Endothelial cell of umbilical vein (primary cell): ENCODE measurements at regions not wholly inside any gene's neighbourhood (a gene's known extent, or its start where the extent isn't known, plus 50 kb on each side); places are given as distances from the start of the nearest gene placed in this dataset.

Experiments
- BruUV-seq: library from RNA; stranded (reverse); fragments of 400-500 nt; replicated peaks from 2 replicates; lab custom pipeline; 2021; lab: Mats Ljungman, UMichigan
- CTCF ChIA-PET: fragments of 300-600, 350-600 bp; sonication (Branson Sonifier 250); formaldehyde crosslinking; loops from one replicate; lab custom pipeline; 2021; ENCODE audit warnings: antibody characterized with exemption, inconsistent platforms; lab: Charles Lee
- POLR2A ChIA-PET: fragments of 300-600, 350-600 bp; sonication (Branson Sonifier 250); formaldehyde crosslinking; loops from one replicate; lab custom pipeline; 2021; ENCODE audit warnings: antibody characterized with exemption, inconsistent platforms; lab: Charles Lee
- DNase-seq: peaks from one replicate; pipeline ENCODE4 v3.0.0-alpha.2; 2011; ENCODE audit warnings: low read depth, low spot score
- FAIRE-seq: peaks from 2 replicates; lab custom pipeline; 2011; peaks lifted over from hg19 to GRCh38; lab: Jason Lieb, UNC
- H2AFZ ChIP-seq: 2 replicates; pipeline ENCODE4 v1.6.0; 2012; ENCODE audit warnings: low read depth, low read length, control low read depth, inconsistent platforms
- H3K27ac ChIP-seq: 2 replicates; pipeline ENCODE4 v1.5.1; 2011; ENCODE audit warnings: low read depth, mild to moderate bottlenecking, control low read depth, low read length, moderate library complexity; ENCODE audit not compliant: insufficient read depth
- H3K27me3 ChIP-seq, 2 experiments: 2 replicates each; pipeline versions ENCODE4 v1.6.0 to v1.6.1; 2011; ENCODE audit warnings: low read length in 2 of 2, mixed read lengths in 1 of 2; ENCODE audit not compliant: control insufficient read depth in 2 of 2, insufficient read depth in 2 of 2
- H3K36me3 ChIP-seq, 2 experiments: 2 replicates in 1 of 2; 3 replicates in 1 of 2; pipeline ENCODE4 v1.5.1; 2011; ENCODE audit warnings: low read length in 2 of 2, mild to moderate bottlenecking in 1 of 2, moderate library complexity in 1 of 2; ENCODE audit not compliant: control insufficient read depth in 2 of 2, insufficient read depth in 2 of 2; ENCODE audit errors: extremely low read depth in 1 of 2
- H3K4me1 ChIP-seq: 3 replicates; pipeline ENCODE4 v1.5.1; 2011; ENCODE audit warnings: mild to moderate bottlenecking, low read length; ENCODE audit not compliant: control insufficient read depth, insufficient read depth; ENCODE audit errors: extremely low read depth
- H3K4me2 ChIP-seq: 2 replicates; pipeline ENCODE4 v1.6.1; 2011; ENCODE audit warnings: low read length, control low read depth, mixed read lengths; ENCODE audit not compliant: insufficient read depth
- H3K4me3 ChIP-seq, 3 experiments: fragments of 200-600 bp in 1 of 3; sonication (generic), shearing (Covaris generic) in 1 of 3; replicated peaks in 1 of 3; 2 replicates each; pipeline ENCODE4 v1.5.1; 2011 to 2016; ENCODE audit warnings: control low read depth in 3 of 3, low read length in 3 of 3, mild to moderate bottlenecking in 2 of 3, inconsistent platforms in 1 of 3, low read depth in 1 of 3, moderate library complexity in 1 of 3; ENCODE audit not compliant: insufficient read depth in 1 of 3
- H3K79me2 ChIP-seq: 2 replicates; pipeline ENCODE4 v1.6.0; 2012; ENCODE audit warnings: low read length, inconsistent platforms; ENCODE audit not compliant: control insufficient read depth, insufficient read depth
- H3K9ac ChIP-seq: replicated peaks from 2 replicates; pipeline ENCODE3; 2011; ENCODE audit warnings: low read length, control low read depth; ENCODE audit not compliant: insufficient read depth; ENCODE audit errors: extremely low read depth
- H3K9me1 ChIP-seq: replicated peaks from 3 replicates; pipeline ENCODE4 v1.6.0; 2011; ENCODE audit warnings: mild to moderate bottlenecking, low read length; ENCODE audit not compliant: control insufficient read depth, insufficient read depth; ENCODE audit errors: extremely low read depth
- H3K9me3 ChIP-seq: replicated peaks from 2 replicates; pipeline ENCODE4 v1.5.1; 2012; ENCODE audit warnings: low read length, inconsistent platforms; ENCODE audit not compliant: control insufficient read depth, insufficient read depth
- H4K20me1 ChIP-seq: replicated peaks from 2 replicates; pipeline ENCODE3; 2011; ENCODE audit warnings: mild to moderate bottlenecking, low read length; ENCODE audit not compliant: control insufficient read depth, insufficient read depth; ENCODE audit errors: extremely low read depth
- CTCF ChIP-seq, 2 donors: IDR thresholded peaks; 1 replicate in 1 of 2; 2 replicates in 1 of 2; pipeline ENCODE4 v1.5.1; 2011; ENCODE audit warnings: low read length in 2 of 2, mild to moderate bottlenecking in 2 of 2, moderate library complexity in 2 of 2, control low read depth in 1 of 2, inconsistent platforms in 1 of 2, low read depth in 1 of 2; ENCODE audit not compliant: insufficient read depth in 1 of 2; ENCODE audit errors: extremely low read depth in 1 of 2
- EZH2 ChIP-seq: IDR thresholded peaks from 2 replicates; pipeline ENCODE4 v1.6.1; 2012; ENCODE audit warnings: borderline replicate concordance, low read depth, mild to moderate bottlenecking, moderate library complexity, low read length, inconsistent platforms; ENCODE audit not compliant: severe bottlenecking
- FOS ChIP-seq: IDR thresholded peaks from 2 replicates; pipeline ENCODE4 v1.6.1; 2011; ENCODE audit warnings: mild to moderate bottlenecking, low read length, moderate library complexity, borderline replicate concordance; ENCODE audit not compliant: insufficient read depth
- GATA2 ChIP-seq: IDR thresholded peaks from 2 replicates; pipeline ENCODE4 v1.7.0; 2011; ENCODE audit warnings: low read depth, mild to moderate bottlenecking, moderate library complexity, mixed read lengths, low read length; ENCODE audit not compliant: insufficient read length, insufficient read depth
- JUN ChIP-seq: IDR thresholded peaks from 2 replicates; pipeline ENCODE4 v1.6.1; 2011; ENCODE audit warnings: borderline replicate concordance, low read depth; ENCODE audit not compliant: insufficient read length, insufficient read depth
- MAX ChIP-seq: IDR thresholded peaks from 2 replicates; pipeline ENCODE4 v1.6.1; 2011; ENCODE audit not compliant: insufficient read depth, insufficient read length
- MYC ChIP-seq: IDR thresholded peaks from one replicate; pipeline ENCODE4 v1.6.1; 2011; ENCODE audit warnings: mild to moderate bottlenecking, low read depth, low read length
- POLR2A ChIP-seq: IDR thresholded peaks from 2 replicates; pipeline ENCODE4 v1.6.1; 2012; ENCODE audit warnings: low read depth, mild to moderate bottlenecking, control low read depth, low read length
- POLR2AphosphoS5 ChIP-seq: IDR thresholded peaks from 2 replicates; pipeline ENCODE4 v1.6.1; 2012; ENCODE audit warnings: low read depth, mild to moderate bottlenecking, control low read depth, low read length, moderate library complexity; ENCODE audit not compliant: insufficient read depth
- dilution Hi-C: fragments of 300-500 bp; cut with MboI; formaldehyde crosslinking; loops from one replicate; pipeline ENCODE4 v1.15.0; 2019; ENCODE audit warnings: low sequenced_read_pairs; ENCODE audit not compliant: extremely low pct_ligation_motif_present
- intact Hi-C: fragments of 100-400 bp; cut with micrococcal nuclease; formaldehyde crosslinking; loops from one replicate; pipeline ENCODE4 v1.10.0; 2022

- CTCF ChIA-PET: no interaction called here
- BruUV-seq: no TSS peak
- Histone ChIP-seq H3K27ac (no peak overlapping the region), H4K20me1 (no peaks in the 10 kb centered on the region), H3K9ac (no peak overlapping the region), H3K4me3 (no peak overlapping the region), H3K4me2 (no peak overlapping the region), H3K4me1 (no peaks in the 10 kb centered on the region), H3K9me3 (no peaks in the 10 kb centered on the region), H3K9me1 (no peaks in the 10 kb centered on the region), H2AFZ (no peak overlapping the region), H3K27me3 (peaks cover 0 to 1% of the 10 kb centered on the region in 2 experiments), H3K36me3 (no peaks in the 10 kb centered on the region), H3K79me2 (no peaks in the 10 kb centered on the region)
- dilution Hi-C loops: no loop called here
- no peak for TF ChIP-seq GATA2
- TF ChIP-seq POLR2A: no peak
- no peak for TF ChIP-seq MYC
- no peak for TF ChIP-seq CTCF (IDR thresholded peaks at IDR 0.05; ENCODE audit: extremely low read depth in 1 of 2, insufficient read depth in 1 of 2, low read depth in 1 of 2, low read length in 2 of 2)
- no peak for TF ChIP-seq POLR2AphosphoS5
- no peak for TF ChIP-seq EZH2
- TF ChIP-seq MAX: no peak
- no peak for TF ChIP-seq FOS
- TF ChIP-seq JUN: no peak
- no peak for FAIRE-seq
- POLR2A ChIA-PET: no interaction called here
- no peak for DNase-seq
- intact Hi-C loops: no loop called here
Observed at GRCh38 chr2:176891857-176892256, 320.7 kb upstream of the HNRNPA3 start.
